ENCODE measurements at regions not wholly inside any gene's neighbourhood (a gene's known extent, or its start where the extent isn't known, plus 50 kb on each side); places are given as distances from the start of the nearest gene placed in this dataset.

- TF ChIP-seq HDGF (IDR thresholded peaks at IDR 0.05; ENCODE audit: borderline replicate concordance) = no peak
- ChIA-PET POLR2A (no interaction called here), CTCF (no interaction called here)
- no peak for DNase-seq (ENCODE audit: extremely low spot score)
Observed at GRCh38 chr5:6941631-6942030, 228.4 kb downstream of the TENT4A start.

GRCh38 chr5:6943197-6944112, 230.2 kb downstream of the TENT4A start:
- TF ChIP-seq TARDBP (IDR thresholded peaks at IDR 0.05) = no peak
- no peak for TF ChIP-seq ELF4 (IDR thresholded peaks at IDR 0.05)
- TF ChIP-seq FOXK2 (IDR thresholded peaks at IDR 0.05) = no peak
- no peak for TF ChIP-seq PKNOX1 (IDR thresholded peaks at IDR 0.05)
- TF ChIP-seq ZNF384 (IDR thresholded peaks at IDR 0.05) = no peak
- TF ChIP-seq ARNT (IDR thresholded peaks at IDR 0.05) = no peak
- no peak for TF ChIP-seq HDGF (IDR thresholded peaks at IDR 0.05; ENCODE audit: borderline replicate concordance)
- TF ChIP-seq LEF1 (IDR thresholded peaks at IDR 0.05; ENCODE audit: borderline replicate concordance) = no peak
- no peak for TF ChIP-seq FOXM1 (IDR thresholded peaks at IDR 0.05; ENCODE audit: borderline replicate concordance)
- no peak for TF ChIP-seq SP1 (IDR thresholded peaks at IDR 0.05)
- TF ChIP-seq L3MBTL2 (conservative IDR thresholded peaks at IDR 0.05) = no peak
- TF ChIP-seq NFRKB (IDR thresholded peaks at IDR 0.05) = no peak
- no peak for DNase-seq (ENCODE audit: extremely low spot score)
- ChIA-PET POLR2A (no interaction called here), CTCF (no interaction called here)

GRCh38 chr5:6948562-6948961, 235.3 kb downstream of the TENT4A start:
- ChIA-PET POLR2A (no interaction called here), CTCF (no interaction called here)
- no peak for DNase-seq (ENCODE audit: extremely low spot score)
- TF ChIP-seq HDGF (IDR thresholded peaks at IDR 0.05; ENCODE audit: borderline replicate concordance) (no peak), SUZ12 (IDR thresholded peaks at IDR 0.05) (no peak), ZNF384 (IDR thresholded peaks at IDR 0.05) (no peak), TARDBP (IDR thresholded peaks at IDR 0.05) (no peak), FOXK2 (IDR thresholded peaks at IDR 0.05) (no peak), CTBP1 (IDR thresholded peaks at IDR 0.05; ENCODE audit: borderline replicate concordance) (no peak)

GRCh38 chr5:6949230-6949629, 236.0 kb downstream of the TENT4A start:
- CTCF ChIA-PET = no interaction called here
- POLR2A ChIA-PET = no interaction called here
- no peak for TF ChIP-seq PKNOX1 (IDR thresholded peaks at IDR 0.05)
- no peak for TF ChIP-seq SP1 (IDR thresholded peaks at IDR 0.05)
- no peak for TF ChIP-seq FOXM1 (IDR thresholded peaks at IDR 0.05; ENCODE audit: borderline replicate concordance)
- no peak for TF ChIP-seq ELF4 (IDR thresholded peaks at IDR 0.05)
- no peak for TF ChIP-seq FOXA1 (IDR thresholded peaks at IDR 0.05)
- TF ChIP-seq NFRKB (IDR thresholded peaks at IDR 0.05) = no peak
- no peak for TF ChIP-seq LEF1 (IDR thresholded peaks at IDR 0.05; ENCODE audit: borderline replicate concordance)
- no peak for TF ChIP-seq SUZ12 (IDR thresholded peaks at IDR 0.05)
- no peak for TF ChIP-seq CTBP1 (IDR thresholded peaks at IDR 0.05; ENCODE audit: borderline replicate concordance)
- TF ChIP-seq HDGF (IDR thresholded peaks at IDR 0.05; ENCODE audit: borderline replicate concordance) = no peak
- no peak for TF ChIP-seq ZNF384 (IDR thresholded peaks at IDR 0.05)
- TF ChIP-seq ARNT (IDR thresholded peaks at IDR 0.05) = no peak
- TF ChIP-seq FOXK2 (IDR thresholded peaks at IDR 0.05) = no peak
- no peak for TF ChIP-seq TARDBP (IDR thresholded peaks at IDR 0.05)
- TF ChIP-seq BHLHE40 (IDR thresholded peaks at IDR 0.05; ENCODE audit: borderline replicate concordance) = no peak
- no peak for TF ChIP-seq L3MBTL2 (conservative IDR thresholded peaks at IDR 0.05)
- no peak for DNase-seq (ENCODE audit: extremely low spot score)

- no peak for TF ChIP-seq HDGF (IDR thresholded peaks at IDR 0.05; ENCODE audit: borderline replicate concordance)
- TF ChIP-seq BHLHE40 (IDR thresholded peaks at IDR 0.05; ENCODE audit: borderline replicate concordance) = no peak
- no peak for TF ChIP-seq PKNOX1 (IDR thresholded peaks at IDR 0.05)
- no peak for TF ChIP-seq CTBP1 (IDR thresholded peaks at IDR 0.05; ENCODE audit: borderline replicate concordance)
- TF ChIP-seq ARNT (IDR thresholded peaks at IDR 0.05) = no peak
- no peak for TF ChIP-seq FOXK2 (IDR thresholded peaks at IDR 0.05)
- no peak for TF ChIP-seq ELF4 (IDR thresholded peaks at IDR 0.05)
- TF ChIP-seq TARDBP (IDR thresholded peaks at IDR 0.05) = no peak
- TF ChIP-seq ZNF384 (IDR thresholded peaks at IDR 0.05) = no peak
- no peak for TF ChIP-seq SP1 (IDR thresholded peaks at IDR 0.05)
- no peak for TF ChIP-seq FOXM1 (IDR thresholded peaks at IDR 0.05; ENCODE audit: borderline replicate concordance)
- TF ChIP-seq FOXA1 (IDR thresholded peaks at IDR 0.05) = no peak
- no peak for TF ChIP-seq LEF1 (IDR thresholded peaks at IDR 0.05; ENCODE audit: borderline replicate concordance)
- no peak for TF ChIP-seq L3MBTL2 (conservative IDR thresholded peaks at IDR 0.05)
- TF ChIP-seq NFRKB (IDR thresholded peaks at IDR 0.05) = no peak
- no peak for TF ChIP-seq SUZ12 (IDR thresholded peaks at IDR 0.05)
- POLR2A ChIA-PET = no interaction called here
- no peak for DNase-seq (ENCODE audit: extremely low spot score)
Observed at GRCh38 chr5:6950250-6950649, 237.0 kb downstream of the TENT4A start.

GRCh38 chr5:6950860-6951259, 237.6 kb downstream of the TENT4A start:
- CTCF ChIA-PET = no interaction called here
- TF ChIP-seq SUZ12 (IDR thresholded peaks at IDR 0.05) = no peak
- TF ChIP-seq SP1 (IDR thresholded peaks at IDR 0.05) = no peak
- no peak for TF ChIP-seq FOXA1 (IDR thresholded peaks at IDR 0.05)
- POLR2A ChIA-PET = no interaction called here
- DNase-seq (ENCODE audit: extremely low spot score) = no peak

More at GRCh38 chr5:6950250-6950649, 237.0 kb downstream of the TENT4A start:
- CTCF ChIA-PET = no interaction called here

All from HEK293T (cell line).